ENCODE measurements at regions not wholly inside any gene's neighbourhood (a gene's known extent, or its start where the extent isn't known, plus 50 kb on each side); places are given as distances from the start of the nearest gene placed in this dataset.

DNA sequence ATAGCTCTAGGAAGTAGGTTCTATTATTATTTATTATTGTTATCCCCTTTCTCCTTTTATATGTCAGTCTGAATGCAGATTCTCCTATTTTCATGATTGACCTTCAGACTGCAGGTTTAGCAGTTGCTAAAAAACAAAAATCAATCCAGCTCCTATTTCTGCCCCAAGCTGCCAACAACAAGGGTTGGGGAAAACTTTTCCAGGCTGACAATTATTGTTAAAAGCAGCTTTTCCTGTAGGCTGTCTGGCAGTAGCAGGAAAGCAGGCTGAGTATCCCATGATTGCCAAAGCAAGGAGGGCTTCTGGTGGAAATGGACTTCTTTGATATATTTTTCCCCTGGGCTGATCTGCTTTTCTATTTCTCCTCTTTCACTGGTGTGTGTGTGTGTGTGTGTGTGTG is 78.0 kb upstream of the CTLA4 start:
- no peaks in the 10 kb centered on the region for H3K36me3 ChIP-seq
- TF ChIP-seq, protein P1, sequence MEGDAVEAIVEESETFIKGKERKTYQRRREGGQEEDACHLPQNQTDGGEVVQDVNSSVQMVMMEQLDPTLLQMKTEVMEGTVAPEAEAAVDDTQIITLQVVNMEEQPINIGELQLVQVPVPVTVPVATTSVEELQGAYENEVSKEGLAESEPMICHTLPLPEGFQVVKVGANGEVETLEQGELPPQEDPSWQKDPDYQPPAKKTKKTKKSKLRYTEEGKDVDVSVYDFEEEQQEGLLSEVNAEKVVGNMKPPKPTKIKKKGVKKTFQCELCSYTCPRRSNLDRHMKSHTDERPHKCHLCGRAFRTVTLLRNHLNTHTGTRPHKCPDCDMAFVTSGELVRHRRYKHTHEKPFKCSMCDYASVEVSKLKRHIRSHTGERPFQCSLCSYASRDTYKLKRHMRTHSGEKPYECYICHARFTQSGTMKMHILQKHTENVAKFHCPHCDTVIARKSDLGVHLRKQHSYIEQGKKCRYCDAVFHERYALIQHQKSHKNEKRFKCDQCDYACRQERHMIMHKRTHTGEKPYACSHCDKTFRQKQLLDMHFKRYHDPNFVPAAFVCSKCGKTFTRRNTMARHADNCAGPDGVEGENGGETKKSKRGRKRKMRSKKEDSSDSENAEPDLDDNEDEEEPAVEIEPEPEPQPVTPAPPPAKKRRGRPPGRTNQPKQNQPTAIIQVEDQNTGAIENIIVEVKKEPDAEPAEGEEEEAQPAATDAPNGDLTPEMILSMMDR (IDR thresholded peaks at IDR 0.05), result no peak
- no peak for DNase-seq
- H3K27ac ChIP-seq, result no peak overlapping the region
- H3K4me1 ChIP-seq, result peaks cover 0 to 9% (median 0%) of the 10 kb centered on the region in 4 donors
- H3K4me3 ChIP-seq, result no peak overlapping the region
- intact Hi-C loops (cut with DNase I; ENCODE audit: low total_unique reads), result no loop called here
- no peaks in the 10 kb centered on the region for H3K27me3 ChIP-seq
- H3K9me3 ChIP-seq, result no peaks in the 10 kb centered on the region

DNA sequence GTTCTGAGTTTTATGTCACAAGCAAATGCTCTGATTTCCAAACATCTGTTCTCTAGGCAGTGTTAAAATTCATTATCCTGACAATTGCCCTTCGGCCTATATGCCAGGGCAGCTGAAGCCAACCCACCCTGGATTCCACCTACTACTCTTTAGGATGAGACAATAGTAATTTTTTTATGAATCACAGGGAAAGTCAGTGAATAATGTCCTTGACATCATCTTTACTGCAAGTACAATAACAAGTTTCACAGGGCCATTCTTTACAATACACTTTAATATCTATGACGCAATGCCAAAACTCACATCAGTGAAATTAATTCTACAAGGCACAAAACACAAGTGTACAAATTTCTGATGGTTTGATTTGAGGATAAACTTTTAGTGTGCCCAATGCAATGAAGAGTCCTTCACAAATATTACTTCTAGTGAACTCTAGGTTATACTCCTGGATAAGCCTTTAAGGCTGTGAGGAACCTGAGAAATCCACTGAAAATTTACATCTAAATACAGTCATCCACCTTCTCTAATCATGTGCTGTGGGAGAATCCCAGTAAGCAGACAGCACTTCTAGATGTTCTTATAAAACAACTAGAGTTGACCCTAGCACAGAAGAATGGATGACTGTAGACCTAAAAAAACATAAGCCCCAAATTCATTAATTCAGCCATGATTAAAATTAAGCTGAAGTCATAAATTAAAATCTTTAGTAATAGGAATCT is 77.3 kb upstream of the CTLA4 start:
- Histone ChIP-seq H3K27ac (no peak overlapping the region), H3K4me3 (no peak overlapping the region), H3K27me3 (no peaks in the 10 kb centered on the region), H3K9me3 (no peaks in the 10 kb centered on the region), H3K4me1 (peaks cover 0 to 9% (median 0%) of the 10 kb centered on the region in 4 donors), H3K36me3 (no peaks in the 10 kb centered on the region)
- TF ChIP-seq, protein P1 (IDR thresholded peaks at IDR 0.05), result no peak
- no peak for DNase-seq
- intact Hi-C loops (cut with DNase I; ENCODE audit: low total_unique reads), result no loop called here

DNA sequence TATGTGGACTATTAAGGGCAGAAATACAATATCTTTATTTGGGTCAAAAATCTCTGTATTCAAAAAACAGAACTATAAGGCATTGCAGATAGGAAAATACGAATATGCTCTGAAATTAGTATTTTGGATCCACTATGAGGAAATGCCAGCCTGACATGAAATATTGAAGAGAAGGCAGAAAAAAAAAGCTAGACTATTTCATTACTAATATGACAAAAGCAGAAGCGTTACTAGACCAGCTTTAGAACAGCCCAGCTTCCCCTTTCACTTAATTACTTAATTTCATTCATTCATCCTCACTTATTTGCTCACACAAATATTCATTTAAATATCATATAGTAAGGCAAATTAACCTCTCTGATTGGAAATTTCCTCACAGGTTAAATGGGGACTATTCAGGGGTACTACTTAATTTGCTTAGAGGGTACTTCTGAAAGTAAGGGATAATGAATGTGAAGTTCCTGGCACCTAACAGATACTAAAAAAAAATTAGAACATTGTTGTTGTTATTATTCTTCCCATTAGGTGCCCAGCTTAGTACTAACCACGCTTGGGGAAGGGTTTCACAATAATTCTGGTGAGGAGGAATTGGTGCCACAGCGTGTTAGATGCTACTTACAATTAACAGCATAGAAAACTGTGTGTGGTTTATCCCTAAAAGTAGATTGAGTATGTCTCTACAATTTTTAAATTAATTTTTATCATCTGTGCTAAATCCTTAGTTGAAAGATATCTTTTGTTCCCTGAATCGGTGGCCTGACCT is 71.1 kb upstream of the CTLA4 start:
- H3K9me3 ChIP-seq, result no peaks in the 10 kb centered on the region
- no peak overlapping the region for H3K27ac ChIP-seq

DNA sequence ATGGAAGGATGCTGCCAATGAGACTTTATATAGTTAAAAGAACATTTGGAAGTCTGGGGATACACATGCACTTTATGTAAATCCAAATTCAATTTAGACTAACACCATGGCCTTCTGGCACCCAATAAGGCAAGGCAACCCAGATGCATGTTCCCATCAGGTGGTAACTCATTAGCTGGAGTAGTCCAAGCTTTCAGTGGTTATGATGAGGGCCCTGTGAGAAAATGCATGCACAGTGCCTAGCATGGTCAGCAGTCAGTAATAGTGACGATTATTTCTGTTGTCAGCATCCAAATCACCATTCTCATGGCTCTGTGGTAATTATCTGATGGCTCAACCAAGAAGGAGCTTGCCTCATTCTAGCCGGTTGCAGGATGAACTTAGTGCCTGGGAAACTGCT is 70.3 kb upstream of the CTLA4 start:
- no peak for DNase-seq
- TF ChIP-seq, protein P1 (IDR thresholded peaks at IDR 0.05), result no peak
- intact Hi-C loops (cut with DNase I; ENCODE audit: low total_unique reads), result no loop called here
- peaks cover 0 to 6% (median under 1%) of the 10 kb centered on the region in 4 donors for H3K4me1 ChIP-seq
- no peaks in the 10 kb centered on the region for H3K27me3 ChIP-seq
- no peaks in the 10 kb centered on the region for H3K9me3 ChIP-seq
- H3K36me3 ChIP-seq, result no peaks in the 10 kb centered on the region
- no peak overlapping the region for H3K27ac ChIP-seq
- H3K4me3 ChIP-seq, result no peak overlapping the region

More for the DNA sequence above, 71.1 kb upstream of the CTLA4 start:
- Histone ChIP-seq H3K4me1 (no peaks in the 10 kb centered on the region), H3K27me3 (no peaks in the 10 kb centered on the region), H3K4me3 (no peak overlapping the region), H3K36me3 (no peaks in the 10 kb centered on the region)
- TF ChIP-seq, protein P1 (IDR thresholded peaks at IDR 0.05), result no peak
- no peak for DNase-seq
- intact Hi-C loops (cut with DNase I; ENCODE audit: low total_unique reads), result no loop called here

DNA sequence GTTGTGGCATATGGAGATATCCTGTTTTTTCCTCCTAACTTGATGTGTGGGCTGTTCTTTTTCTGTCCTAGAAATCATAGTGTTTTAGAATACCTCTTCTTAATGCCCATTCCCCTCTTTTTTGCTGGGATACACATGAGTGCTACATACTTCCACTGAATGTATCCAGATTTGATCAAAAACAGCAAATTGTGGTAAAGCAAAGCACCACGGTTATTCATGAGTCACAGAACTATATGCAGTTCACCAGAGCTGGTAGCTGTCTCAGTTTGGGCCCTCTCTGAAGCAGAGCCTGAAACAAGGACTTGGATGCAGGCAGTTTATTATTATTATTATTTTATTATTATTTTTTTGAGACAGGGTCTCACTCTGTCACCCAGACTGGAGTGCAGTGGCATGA is 69.9 kb upstream of the CTLA4 start:
- intact Hi-C loops (cut with DNase I; ENCODE audit: low total_unique reads), result no loop called here
- Histone ChIP-seq H3K36me3 (no peaks in the 10 kb centered on the region), H3K27ac (no peak overlapping the region), H3K4me3 (no peak overlapping the region), H3K4me1 (peaks cover 0 to 10% (median 3%) of the 10 kb centered on the region in 4 donors), H3K27me3 (no peaks in the 10 kb centered on the region), H3K9me3 (no peaks in the 10 kb centered on the region)
- DNase-seq, result no peak
- TF ChIP-seq, protein P1 (IDR thresholded peaks at IDR 0.05), result no peak
